ENCODE measurements at regions not wholly inside any gene's neighbourhood (a gene's known extent, or its start where the extent isn't known, plus 50 kb on each side); places are given as distances from the start of the nearest gene placed in this dataset.
"Not testable (repeated sequence)": the region's sequence is repeated elsewhere in the genome, so short reads cannot be mapped to it uniquely, and the experiment has no call there.

GRCh38 chr1:73842436-73842835, 355.5 kb downstream of the LRRIQ3 start:
- no peak for DNase-seq

- no peak for DNase-seq
Measured at GRCh38 chr1:73839922-73840321, 358.1 kb downstream of the LRRIQ3 start.

GRCh38 chr1:73832276-73833181, 365.4 kb downstream of the LRRIQ3 start:
- DNase-seq: no peak

- not testable (repeated sequence) for DNase-seq
Measured at GRCh38 chr1:73827283-73827682, 370.7 kb downstream of the LRRIQ3 start.

- DNase-seq: no peak
Measured at GRCh38 chr1:73824065-73824464, 373.9 kb downstream of the LRRIQ3 start.

GRCh38 chr1:73821520-73821919, 376.5 kb downstream of the LRRIQ3 start:
- no peak for DNase-seq

GRCh38 chr1:73820843-73821242, 377.1 kb downstream of the LRRIQ3 start:
- DNase-seq: no peak

- DNase-seq: no peak
Measured at GRCh38 chr1:73813716-73814115, 384.3 kb downstream of the LRRIQ3 start.

- no peak for DNase-seq
Measured at GRCh38 chr1:73813236-73813635, 384.7 kb downstream of the LRRIQ3 start.

GRCh38 chr1:73811798-73812197, 386.2 kb downstream of the LRRIQ3 start:
- DNase-seq: no peak

GRCh38 chr1:73804935-73805334, 393.0 kb downstream of the LRRIQ3 start:
- no peak for DNase-seq

GRCh38 chr1:73803380-73803779, 394.6 kb downstream of the LRRIQ3 start:
- no peak for DNase-seq

GRCh38 chr1:73801912-73802429, 396.0 kb downstream of the LRRIQ3 start:
- no peak for DNase-seq

GRCh38 chr1:73800376-73800775, 397.6 kb downstream of the LRRIQ3 start:
- DNase-seq: no peak

- no peak for DNase-seq
Measured at GRCh38 chr1:73789965-73790364, 408.0 kb downstream of the LRRIQ3 start.

- DNase-seq: no peak
Measured at GRCh38 chr1:73784026-73784425, 413.9 kb downstream of the LRRIQ3 start.

- no peak for DNase-seq
Measured at GRCh38 chr1:73783352-73783751, 414.6 kb downstream of the LRRIQ3 start.

- no peak for DNase-seq
Measured at GRCh38 chr1:73782901-73783300, 415.1 kb downstream of the LRRIQ3 start.

GRCh38 chr1:73781251-73781650, 416.7 kb downstream of the LRRIQ3 start:
- no peak for DNase-seq

GRCh38 chr1:73778471-73778870, 419.5 kb downstream of the LRRIQ3 start:
- no peak for DNase-seq

GRCh38 chr1:73775896-73776295, 422.1 kb downstream of the LRRIQ3 start:
- no peak for DNase-seq

- no peak for DNase-seq
Measured at GRCh38 chr1:73772941-73773340, 425.0 kb downstream of the LRRIQ3 start.

- no peak for DNase-seq
Measured at GRCh38 chr1:73771396-73771795, 426.6 kb downstream of the LRRIQ3 start.

- DNase-seq: no peak
Measured at GRCh38 chr1:73770109-73770905, 427.7 kb downstream of the LRRIQ3 start.

Data from DMS79 treated with DMSO at 0.1 percent for 48 hours (cell line).